ENCODE measurements at regions not wholly inside any gene's neighbourhood (a gene's known extent, or its start where the extent isn't known, plus 50 kb on each side); places are given as distances from the start of the nearest gene placed in this dataset.

- peaks cover 2% of the 10 kb centered on the region for H3K36me3 Mint-ChIP-seq
- DNase-seq (ENCODE audit: low spot score in 2 of 2) (no peak), ATAC-seq (ENCODE audit: low read depth) (no peak)
- no peak overlapping the region for H3K4me3 Mint-ChIP-seq
- no peak overlapping the region for H3K27ac Mint-ChIP-seq
- no peaks in the 10 kb centered on the region for H3K4me1 Mint-ChIP-seq
- H3K27me3 Mint-ChIP-seq = peaks cover 18% of the 10 kb centered on the region
- no peaks in the 10 kb centered on the region for H3K9me3 Mint-ChIP-seq
Observed at GRCh38 chr3:13213911-13214846, 140.9 kb upstream of the IQSEC1 start.

GRCh38 chr3:13213490-13213889 is 140.3 kb upstream of the IQSEC1 start:
- no peak for DNase-seq (ENCODE audit: low spot score in 2 of 2)
- Mint-ChIP-seq H3K4me1 (no peaks in the 10 kb centered on the region), H3K4me3 (no peak overlapping the region), H3K9me3 (no peaks in the 10 kb centered on the region), H3K27me3 (peaks cover 18% of the 10 kb centered on the region), H3K27ac (no peak overlapping the region), H3K36me3 (peaks cover 2% of the 10 kb centered on the region)
- ATAC-seq (ENCODE audit: low read depth) = no peak

- Mint-ChIP-seq H3K27me3 (peaks cover 25% of the 10 kb centered on the region), H3K4me1 (no peaks in the 10 kb centered on the region), H3K4me3 (no peak overlapping the region), H3K36me3 (peaks cover 2% of the 10 kb centered on the region), H3K9me3 (no peaks in the 10 kb centered on the region), H3K27ac (no peak overlapping the region)
- no peak for DNase-seq (ENCODE audit: low spot score in 2 of 2)
- ATAC-seq (ENCODE audit: low read depth) = no peak
Observed at GRCh38 chr3:13211605-13212210, 138.5 kb upstream of the IQSEC1 start.

- no peak for ATAC-seq (ENCODE audit: low read depth)
- Mint-ChIP-seq H3K4me1 (peaks cover 2% of the 10 kb centered on the region), H3K9me3 (peaks cover 2% of the 10 kb centered on the region), H3K27me3 (peaks cover 32% of the 10 kb centered on the region), H3K27ac (no peak overlapping the region), H3K4me3 (no peak overlapping the region), H3K36me3 (peaks cover 5% of the 10 kb centered on the region)
- no peak for DNase-seq (ENCODE audit: low spot score in 2 of 2)
Observed at GRCh38 chr3:13210221-13210975, 137.2 kb upstream of the IQSEC1 start.

- ATAC-seq (ENCODE audit: low read depth) = no peak
- no peak overlapping the region for H3K4me3 Mint-ChIP-seq
- H3K4me1 Mint-ChIP-seq = peaks cover 7% of the 10 kb centered on the region
- peaks cover 36% of the 10 kb centered on the region for H3K27me3 Mint-ChIP-seq
- H3K36me3 Mint-ChIP-seq = peaks cover 6% of the 10 kb centered on the region
- no peak overlapping the region for H3K27ac Mint-ChIP-seq
- peaks cover 2% of the 10 kb centered on the region for H3K9me3 Mint-ChIP-seq
- no peak for DNase-seq (ENCODE audit: low spot score in 2 of 2)
Observed at GRCh38 chr3:13209634-13209997, 136.4 kb upstream of the IQSEC1 start.

GRCh38 chr3:13208706-13209633 is 135.7 kb upstream of the IQSEC1 start:
- peaks cover 5% of the 10 kb centered on the region for H3K36me3 Mint-ChIP-seq
- H3K9me3 Mint-ChIP-seq = peaks cover 2% of the 10 kb centered on the region
- ATAC-seq (ENCODE audit: low read depth) (no peak), DNase-seq (ENCODE audit: low spot score in 2 of 2) (no peak)
- peaks cover 33% of the 10 kb centered on the region for H3K27me3 Mint-ChIP-seq
- no peak overlapping the region for H3K27ac Mint-ChIP-seq
- peaks cover 9% of the 10 kb centered on the region for H3K4me1 Mint-ChIP-seq
- H3K4me3 Mint-ChIP-seq = no peak overlapping the region

- peaks cover 32% of the 10 kb centered on the region for H3K27me3 Mint-ChIP-seq
- H3K4me1 Mint-ChIP-seq = peaks cover 9% of the 10 kb centered on the region
- peaks cover 4% of the 10 kb centered on the region for H3K36me3 Mint-ChIP-seq
- no peak for ATAC-seq (ENCODE audit: low read depth)
- no peak for DNase-seq (ENCODE audit: low spot score in 2 of 2)
- peaks cover 2% of the 10 kb centered on the region for H3K9me3 Mint-ChIP-seq
- H3K27ac Mint-ChIP-seq = no peak overlapping the region
- H3K4me3 Mint-ChIP-seq = no peak overlapping the region
Observed at GRCh38 chr3:13207975-13208705, 134.9 kb upstream of the IQSEC1 start.

GRCh38 chr3:13207578-13207922 is 134.3 kb upstream of the IQSEC1 start:
- peaks cover 34% of the 10 kb centered on the region for H3K27me3 Mint-ChIP-seq
- ATAC-seq (ENCODE audit: low read depth) = no peak
- H3K4me3 Mint-ChIP-seq = no peak overlapping the region
- H3K27ac Mint-ChIP-seq = no peak overlapping the region
- H3K4me1 Mint-ChIP-seq = peaks cover 9% of the 10 kb centered on the region
- DNase-seq (ENCODE audit: low spot score in 2 of 2) = no peak
- H3K36me3 Mint-ChIP-seq = peaks cover 4% of the 10 kb centered on the region
- peaks cover 2% of the 10 kb centered on the region for H3K9me3 Mint-ChIP-seq

- peaks cover 4% of the 10 kb centered on the region for H3K36me3 Mint-ChIP-seq
Observed at GRCh38 chr3:13206799-13207577, 133.8 kb upstream of the IQSEC1 start.

GRCh38 chr3:13205567-13206143 is 132.4 kb upstream of the IQSEC1 start:
- no peak for ATAC-seq (ENCODE audit: low read depth)
- Mint-ChIP-seq H3K27me3 (peaks cover 34% of the 10 kb centered on the region), H3K4me3 (no peak overlapping the region), H3K27ac (no peak overlapping the region), H3K4me1 (peaks cover 9% of the 10 kb centered on the region), H3K9me3 (peaks cover 2% of the 10 kb centered on the region), H3K36me3 (peaks cover 4% of the 10 kb centered on the region)
- no peak for DNase-seq (ENCODE audit: low spot score in 2 of 2)

More at GRCh38 chr3:13206799-13207577, 133.8 kb upstream of the IQSEC1 start:
- H3K27me3 Mint-ChIP-seq = peaks cover 34% of the 10 kb centered on the region
- no peak overlapping the region for H3K4me3 Mint-ChIP-seq
- H3K9me3 Mint-ChIP-seq = peaks cover 2% of the 10 kb centered on the region
- peaks cover 9% of the 10 kb centered on the region for H3K4me1 Mint-ChIP-seq
- DNase-seq (ENCODE audit: low spot score in 2 of 2) = no peak
- ATAC-seq (ENCODE audit: low read depth) = no peak
- no peak overlapping the region for H3K27ac Mint-ChIP-seq

- Mint-ChIP-seq H3K36me3 (peaks cover 4% of the 10 kb centered on the region), H3K4me3 (peak overlapping the region; percentile 19), H3K27ac (no peak overlapping the region), H3K9me3 (peaks cover 2% of the 10 kb centered on the region), H3K4me1 (peaks cover 13% of the 10 kb centered on the region), H3K27me3 (peaks cover 34% of the 10 kb centered on the region)
- peak; percentile 56 for ATAC-seq (ENCODE audit: low read depth)
- no peak for DNase-seq (ENCODE audit: low spot score in 2 of 2)
Observed at GRCh38 chr3:13204177-13204581, 130.9 kb upstream of the IQSEC1 start.

Measured in memory B cell (primary cell).